Coronary artery (tissue), 2 donors: ENCODE measurements at regions not wholly inside any gene's neighbourhood (a gene's known extent, or its start where the extent isn't known, plus 50 kb on each side); places are given as distances from the start of the nearest gene placed in this dataset.
A peak's percentile ranks its signal among the peaks of the same experiment; 100 is the strongest.

ENCODE experiments used
- DNase-seq: peaks from one replicate; pipeline ENCODE4 v3.0.0-alpha.2; 2017; ENCODE audit warnings: low spot score
- H3K27ac ChIP-seq, 2 donors: fragments of 200-600 bp; sonication (generic); one replicate each; pipeline ENCODE4 v1.5.1; 2016 to 2019
- H3K4me3 ChIP-seq: fragments of 200-600 bp; sonication (generic); 2 replicates; pipeline ENCODE4 v1.5.1; 2016; ENCODE audit warnings: mild to moderate bottlenecking, moderate library complexity
- TF ChIP-seq, protein P1 (sequence below): fragments of 200-600 bp; sonication (generic); IDR thresholded peaks from one replicate; pipeline ENCODE4 v1.5.1; 2019; ENCODE audit warnings: antibody characterized with exemption

GRCh38 chr9:115757461-115757860 lies 396.1 kb upstream of the PAPPA start:
- no peak for DNase-seq
- TF ChIP-seq, protein P1, sequence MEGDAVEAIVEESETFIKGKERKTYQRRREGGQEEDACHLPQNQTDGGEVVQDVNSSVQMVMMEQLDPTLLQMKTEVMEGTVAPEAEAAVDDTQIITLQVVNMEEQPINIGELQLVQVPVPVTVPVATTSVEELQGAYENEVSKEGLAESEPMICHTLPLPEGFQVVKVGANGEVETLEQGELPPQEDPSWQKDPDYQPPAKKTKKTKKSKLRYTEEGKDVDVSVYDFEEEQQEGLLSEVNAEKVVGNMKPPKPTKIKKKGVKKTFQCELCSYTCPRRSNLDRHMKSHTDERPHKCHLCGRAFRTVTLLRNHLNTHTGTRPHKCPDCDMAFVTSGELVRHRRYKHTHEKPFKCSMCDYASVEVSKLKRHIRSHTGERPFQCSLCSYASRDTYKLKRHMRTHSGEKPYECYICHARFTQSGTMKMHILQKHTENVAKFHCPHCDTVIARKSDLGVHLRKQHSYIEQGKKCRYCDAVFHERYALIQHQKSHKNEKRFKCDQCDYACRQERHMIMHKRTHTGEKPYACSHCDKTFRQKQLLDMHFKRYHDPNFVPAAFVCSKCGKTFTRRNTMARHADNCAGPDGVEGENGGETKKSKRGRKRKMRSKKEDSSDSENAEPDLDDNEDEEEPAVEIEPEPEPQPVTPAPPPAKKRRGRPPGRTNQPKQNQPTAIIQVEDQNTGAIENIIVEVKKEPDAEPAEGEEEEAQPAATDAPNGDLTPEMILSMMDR = no peak
- no peak overlapping the region for H3K4me3 ChIP-seq

DNA sequence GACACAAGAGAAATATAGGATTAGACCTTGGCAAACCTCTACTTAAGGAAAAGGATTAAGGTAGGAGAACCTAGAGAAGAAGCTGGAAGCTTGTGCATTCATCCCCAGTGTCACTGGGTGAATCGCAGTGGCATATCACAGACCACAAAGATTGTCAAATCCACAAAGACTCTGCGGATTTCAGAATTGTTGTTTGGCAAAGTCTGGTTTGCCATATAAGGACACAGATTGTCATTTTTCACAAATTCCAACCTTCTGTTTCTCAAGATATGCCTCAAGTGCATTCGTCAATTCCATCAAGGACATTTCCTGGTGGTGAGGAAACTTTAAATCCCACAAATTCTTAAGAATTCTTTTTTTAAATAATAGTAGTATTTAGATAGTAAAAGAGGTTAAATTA lies 395.1 kb upstream of the PAPPA start:
- TF ChIP-seq, protein P1 = no peak
- Histone ChIP-seq H3K27ac (no peak overlapping the region), H3K4me3 (no peak overlapping the region)
- DNase-seq = no peak

More at GRCh38 chr9:115757461-115757860, 396.1 kb upstream of the PAPPA start:
- no peak overlapping the region for H3K27ac ChIP-seq

GRCh38 chr9:115759426-115759825 lies 394.2 kb upstream of the PAPPA start:
- Histone ChIP-seq H3K4me3 (no peak overlapping the region), H3K27ac (no peak overlapping the region)
- TF ChIP-seq, protein P1 = no peak
- DNase-seq = no peak

DNA sequence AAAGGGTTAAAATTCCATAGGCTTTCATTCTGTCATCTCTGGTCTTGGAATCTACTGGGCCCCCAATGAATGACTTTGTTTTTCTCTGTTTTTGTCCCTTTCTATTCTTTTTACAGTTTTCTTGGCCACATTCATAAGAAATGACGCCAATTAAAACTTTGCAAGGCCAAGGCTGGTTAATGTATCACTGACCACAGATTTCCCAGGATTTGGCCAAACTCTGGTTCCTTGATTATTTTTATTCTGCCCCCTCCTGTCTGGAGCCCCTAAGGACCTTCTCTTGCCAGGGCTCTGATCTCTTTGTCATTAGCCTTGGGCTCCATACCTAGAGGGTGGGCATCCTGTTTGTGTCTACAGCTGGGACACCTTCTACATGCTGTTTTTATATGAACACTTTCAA lies 388.9 kb upstream of the PAPPA start:
- Histone ChIP-seq H3K4me3 (no peak overlapping the region), H3K27ac (peak overlapping the region in 1 of 2 donors; percentile 37)
- DNase-seq = no peak
- TF ChIP-seq, protein P1 = no peak

DNA sequence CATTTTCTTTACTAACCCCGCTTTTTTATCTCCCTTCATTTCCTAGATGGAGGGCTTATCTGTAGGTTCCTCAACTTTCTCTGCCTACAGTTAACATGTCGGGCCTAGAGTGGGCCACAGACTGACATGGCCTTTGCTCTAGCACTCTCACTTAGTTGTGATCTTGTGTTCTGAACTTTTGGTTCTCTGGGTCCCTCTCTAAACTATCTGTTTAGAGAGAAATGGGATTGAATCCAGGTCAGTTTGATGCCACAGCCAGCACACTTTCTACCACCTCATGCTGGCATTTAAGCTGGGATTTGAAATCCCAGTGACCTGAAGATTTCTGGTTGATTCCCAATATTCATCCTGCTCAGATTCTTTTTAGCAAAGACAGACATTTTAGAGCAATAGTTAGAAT lies 388.5 kb upstream of the PAPPA start:
- Histone ChIP-seq H3K27ac (peak overlapping the region in 1 of 2 donors; percentile 37), H3K4me3 (no peak overlapping the region)
- TF ChIP-seq, protein P1 = no peak
- no peak for DNase-seq

- H3K27ac ChIP-seq = no peak overlapping the region
- no peak for DNase-seq
- no peak overlapping the region for H3K4me3 ChIP-seq
- TF ChIP-seq, protein P1 = no peak
These were observed 387.1 kb upstream of the PAPPA start for GRCh38 chr9:115766370-115766955.

DNA sequence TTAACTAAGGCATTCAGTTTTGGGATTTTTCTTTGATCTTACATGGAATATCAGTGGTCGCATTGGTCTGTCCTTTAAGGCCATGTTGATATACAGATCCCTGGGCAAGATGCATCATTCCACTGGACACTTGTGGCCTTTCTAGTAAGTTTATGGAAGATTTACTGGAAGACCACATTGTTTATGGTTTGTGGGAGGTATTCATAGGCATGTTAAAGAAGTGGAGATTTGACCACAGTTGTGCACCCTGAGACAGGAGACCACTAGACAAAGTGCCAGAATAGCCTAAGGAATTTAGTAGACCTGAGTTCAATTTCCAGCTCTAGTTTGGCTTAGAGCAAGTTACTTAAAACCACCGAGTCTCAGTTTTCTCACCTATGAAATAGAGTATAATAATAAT lies 383.1 kb upstream of the PAPPA start:
- no peak overlapping the region for H3K4me3 ChIP-seq
- no peak for DNase-seq
- no peak overlapping the region for H3K27ac ChIP-seq
- TF ChIP-seq, protein P1 = no peak
